ENCODE measurements at regions not wholly inside any gene's neighbourhood (a gene's known extent, or its start where the extent isn't known, plus 50 kb on each side); places are given as distances from the start of the nearest gene placed in this dataset.

- no peak for DNase-seq (ENCODE audit: low read depth)
Observed at GRCh38 chr6:1515280-1515679, 94.4 kb upstream of the FOXC1 start.

DNA sequence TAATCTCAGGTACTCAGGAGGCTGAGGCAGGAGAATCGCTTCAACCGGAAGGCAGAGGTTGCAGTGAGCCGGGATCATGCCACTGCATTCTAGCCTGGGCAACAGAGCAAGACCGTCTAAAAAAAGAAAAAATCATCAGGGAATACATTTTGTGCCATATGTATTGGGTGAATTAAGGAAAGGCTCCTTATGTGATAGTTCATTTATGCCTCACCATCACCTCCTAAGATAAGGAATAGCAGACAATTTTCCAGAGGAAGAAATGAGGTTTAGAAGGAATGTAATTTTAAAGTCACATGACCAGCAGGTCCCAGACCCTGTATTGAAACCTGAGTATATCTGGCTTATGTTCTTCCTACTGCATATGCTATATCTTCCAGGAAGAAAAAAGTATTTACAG is 93.9 kb upstream of the FOXC1 start:
- no peak for DNase-seq (ENCODE audit: low read depth)

GRCh38 chr6:1516742-1517520 is 92.8 kb upstream of the FOXC1 start:
- DNase-seq (ENCODE audit: low read depth) = no peak

DNA sequence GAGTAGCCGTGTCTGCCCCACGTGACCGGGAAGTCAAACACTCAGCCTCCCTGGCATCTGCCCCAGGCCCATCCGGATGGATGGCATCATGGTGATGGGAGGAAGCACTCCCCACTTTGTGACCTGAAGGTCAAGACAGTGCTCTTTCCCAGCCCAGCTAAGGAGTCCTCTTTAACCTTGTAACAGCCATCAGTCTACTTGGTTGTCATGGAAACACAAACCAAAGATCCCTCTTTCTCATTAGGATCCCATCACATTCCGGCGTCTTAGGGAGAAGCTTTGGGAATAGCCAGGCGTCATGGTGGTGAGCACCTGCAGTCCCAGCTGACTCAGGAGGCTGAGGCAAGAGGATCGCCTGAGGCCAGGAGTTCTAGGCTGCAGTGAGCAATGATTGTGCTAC is 90.9 kb upstream of the FOXC1 start:
- no peak for DNase-seq (ENCODE audit: low read depth)

GRCh38 chr6:1519597-1519996 is 90.1 kb upstream of the FOXC1 start:
- DNase-seq (ENCODE audit: low read depth) = no peak

DNA sequence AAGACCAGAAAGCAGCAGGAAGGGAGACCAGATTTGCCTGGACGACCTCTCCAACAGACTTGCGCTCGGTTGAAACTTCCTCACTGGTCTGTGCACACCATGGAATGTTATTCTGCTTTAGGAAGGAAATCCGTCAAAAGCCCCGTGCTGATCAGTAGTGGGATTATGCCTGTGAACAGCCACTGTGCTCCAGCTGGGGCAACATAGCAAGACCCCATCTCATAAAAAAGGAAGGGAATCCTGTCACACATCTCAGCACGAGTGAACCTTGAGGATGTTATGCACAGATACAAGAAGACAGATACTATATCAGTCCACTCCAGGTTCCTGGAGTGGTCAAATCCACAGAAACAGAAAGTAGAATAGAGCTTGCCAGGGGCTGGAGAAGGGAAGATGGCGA is 86.9 kb upstream of the FOXC1 start:
- DNase-seq (ENCODE audit: low read depth) = no peak

GRCh38 chr6:1524040-1524480 is 85.7 kb upstream of the FOXC1 start:
- peak; percentile 55 for DNase-seq (ENCODE audit: low read depth)

- DNase-seq (ENCODE audit: low read depth) = no peak
Observed at GRCh38 chr6:1525364-1526038, 84.2 kb upstream of the FOXC1 start.

- no peak for DNase-seq (ENCODE audit: low read depth)
Observed at GRCh38 chr6:1526398-1527072, 83.2 kb upstream of the FOXC1 start.

DNA sequence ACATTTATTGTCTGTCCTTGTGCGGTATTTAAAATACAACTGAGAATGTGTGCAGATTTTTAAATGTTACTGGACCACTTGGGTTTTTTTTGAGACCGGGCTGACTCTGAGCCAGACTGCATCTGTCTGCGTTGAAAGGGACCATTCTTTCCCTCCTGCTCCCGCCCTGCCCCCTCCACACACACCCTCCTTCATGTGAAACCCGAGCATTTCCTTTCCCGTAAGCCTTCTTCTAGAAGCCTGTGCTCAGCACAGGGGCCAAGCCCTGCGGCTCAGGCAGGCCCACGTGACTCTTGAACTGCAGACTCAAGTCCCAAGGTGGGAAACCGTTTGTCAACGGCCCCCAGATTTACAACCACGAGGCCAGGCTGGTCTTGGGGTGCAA is 82.7 kb upstream of the FOXC1 start:
- peak; percentile 10 for DNase-seq (ENCODE audit: low read depth)

GRCh38 chr6:1535295-1535694 is 74.4 kb upstream of the FOXC1 start:
- DNase-seq (ENCODE audit: low read depth) = peak; percentile 30

GRCh38 chr6:1536526-1537429 is 72.9 kb upstream of the FOXC1 start:
- DNase-seq (ENCODE audit: low read depth) = no peak

DNA sequence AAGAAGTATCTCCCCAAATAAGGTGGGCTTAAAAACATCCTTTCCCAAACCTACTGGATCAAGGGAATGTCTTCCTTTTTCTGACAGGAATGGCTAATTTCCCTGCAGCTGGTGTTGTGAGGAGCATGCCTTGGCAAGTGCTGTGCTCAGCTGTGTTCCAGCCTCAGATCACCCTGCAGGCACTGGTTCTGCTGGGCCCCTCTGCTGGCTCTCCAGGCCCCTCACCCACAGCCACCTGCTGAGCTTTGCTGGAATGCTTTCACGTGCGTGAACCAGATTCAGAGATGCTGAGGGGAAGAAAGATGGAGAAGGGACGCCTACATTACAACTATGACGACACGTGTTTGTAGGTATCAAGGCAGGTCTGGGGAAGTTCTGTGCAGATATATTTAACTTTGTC is 71.3 kb upstream of the FOXC1 start:
- DNase-seq (ENCODE audit: low read depth) = no peak

DNA sequence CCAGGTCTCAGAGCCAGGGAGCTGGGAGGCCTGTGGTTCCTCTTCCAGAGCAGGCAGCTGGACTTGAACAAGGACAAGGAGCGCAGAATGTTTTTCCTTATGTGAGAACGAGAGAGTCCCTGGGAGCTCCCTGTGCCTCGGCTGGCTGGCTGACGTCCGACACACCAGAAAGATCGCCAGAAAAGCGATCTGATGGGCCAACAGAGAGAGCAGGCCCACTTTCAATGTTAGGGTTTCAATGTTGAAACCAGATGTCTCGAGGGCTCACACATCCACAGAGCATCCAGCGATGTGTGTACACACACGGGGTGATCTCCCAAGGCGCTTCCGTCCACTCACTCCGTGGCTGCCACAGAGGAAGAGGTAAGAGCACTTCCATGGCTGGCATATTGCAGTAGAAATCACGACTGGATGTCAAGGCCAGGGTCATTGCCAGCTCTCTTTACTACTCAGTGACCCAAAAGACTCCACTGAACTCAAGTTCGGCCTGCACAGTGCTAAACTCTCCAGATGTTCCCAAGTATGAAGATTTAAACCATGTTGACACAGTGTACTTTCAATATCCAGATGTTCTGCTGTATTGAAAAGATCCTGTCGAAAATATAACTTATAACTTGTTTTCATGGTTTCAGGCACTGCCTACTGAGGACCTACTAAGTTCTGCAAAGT is 70.8 kb upstream of the FOXC1 start:
- no peak for DNase-seq (ENCODE audit: low read depth)

DNA sequence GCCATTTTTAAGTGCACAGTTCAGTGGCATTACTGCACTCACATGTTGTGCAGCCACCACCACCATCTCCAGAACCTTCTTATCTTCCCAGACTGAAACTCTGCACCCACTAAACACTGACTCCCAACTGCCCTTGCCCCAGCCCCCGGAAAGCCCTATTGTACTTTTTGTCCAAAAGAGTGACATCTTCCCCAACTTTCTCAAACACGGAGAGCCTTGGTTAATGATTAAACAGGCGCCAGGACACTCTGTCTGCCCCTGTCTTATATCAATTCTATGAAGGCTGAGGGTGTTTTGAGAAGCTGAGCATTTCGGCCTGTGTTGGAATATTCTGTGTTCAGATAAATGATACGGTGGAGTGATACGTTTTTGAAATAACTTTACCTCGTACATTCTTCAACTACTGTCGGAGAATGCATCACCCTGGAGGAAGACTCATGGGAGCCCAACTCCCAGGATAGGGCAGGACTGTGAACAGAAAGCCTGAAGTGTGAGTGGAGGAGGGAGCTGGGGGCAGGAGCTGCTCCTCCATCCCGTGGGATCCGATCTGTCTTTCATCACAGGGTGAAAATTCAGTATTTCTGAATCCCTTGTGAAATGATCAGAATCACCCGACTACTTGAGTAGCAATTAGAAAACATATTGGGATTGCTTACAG is 68.7 kb upstream of the FOXC1 start:
- no peak for DNase-seq (ENCODE audit: low read depth)

GRCh38 chr6:1542335-1542734 is 67.4 kb upstream of the FOXC1 start:
- no peak for DNase-seq (ENCODE audit: low read depth)

DNA sequence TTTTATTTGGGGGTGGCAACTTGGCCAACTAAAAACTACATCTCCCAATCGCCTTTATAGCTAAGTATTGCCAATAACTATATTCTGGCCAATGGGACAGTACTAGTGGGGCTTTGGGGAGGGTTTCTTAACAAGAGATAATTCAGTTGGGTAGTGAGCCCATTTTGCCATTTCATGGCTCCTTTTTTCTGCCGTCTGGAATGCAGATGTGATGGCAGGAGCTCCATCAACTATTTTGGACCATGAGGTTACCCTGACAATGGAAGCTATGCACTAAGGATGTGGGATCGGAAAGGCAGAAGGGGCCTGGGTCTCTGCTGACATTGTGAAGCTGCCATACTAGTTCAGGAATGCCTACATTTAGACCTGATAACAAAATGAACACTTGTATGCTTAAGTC is 67.0 kb upstream of the FOXC1 start:
- DNase-seq (ENCODE audit: low read depth) = no peak

GRCh38 chr6:1544000-1544399 is 65.7 kb upstream of the FOXC1 start:
- DNase-seq (ENCODE audit: low read depth) = no peak

GRCh38 chr6:1544603-1545002 is 65.1 kb upstream of the FOXC1 start:
- no peak for DNase-seq (ENCODE audit: low read depth)

DNA sequence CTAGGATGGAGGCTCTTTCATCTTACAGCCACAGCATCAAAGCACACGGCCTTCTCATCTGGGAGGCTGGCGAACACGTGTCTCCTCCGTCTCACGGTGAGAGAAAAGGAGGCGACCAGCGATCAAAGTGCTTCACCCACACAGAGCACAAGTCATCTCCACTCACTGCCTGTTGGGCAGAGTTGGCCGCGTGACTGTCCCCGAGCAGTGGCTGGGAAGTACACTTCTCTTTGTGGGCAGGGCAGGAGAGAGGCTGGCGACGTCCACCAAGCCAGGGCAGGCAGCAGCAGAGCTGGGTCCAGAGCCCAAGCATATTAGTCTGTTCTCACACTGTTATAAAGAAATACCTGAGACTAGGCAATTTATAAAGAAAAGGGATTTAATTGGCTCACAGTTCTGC is 64.1 kb upstream of the FOXC1 start:
- no peak for DNase-seq (ENCODE audit: low read depth)

- DNase-seq (ENCODE audit: low read depth) = no peak
Observed at GRCh38 chr6:1547785-1548184, 61.9 kb upstream of the FOXC1 start.
